Tibial nerve (tissue), 4 donors: ENCODE measurements at regions not wholly inside any gene's neighbourhood (a gene's known extent, or its start where the extent isn't known, plus 50 kb on each side); places are given as distances from the start of the nearest gene placed in this dataset.

ENCODE experiments used
- DNase-seq, 2 donors: peaks; one replicate each; pipeline ENCODE4 v3.0.0-alpha.2; 2019; ENCODE audit warnings: low spot score in 2 of 2
- H3K27ac ChIP-seq, 4 donors: fragments of 200-600 bp; sonication (generic) in 3 of 4; one replicate each; pipeline ENCODE4 v1.5.1; 2017 to 2019; ENCODE audit warnings: mild to moderate bottlenecking in 1 of 4
- H3K27me3 ChIP-seq, 2 donors: fragments of 200-600 bp; sonication (generic) in 1 of 2; one replicate each; pipeline versions ENCODE4 v1.5.1 to v1.6.0; 2017 to 2019
- H3K36me3 ChIP-seq, 3 donors: fragments of 200-600 bp; sonication (generic); one replicate each; pipeline ENCODE4 v1.5.1; 2018 to 2019
- H3K4me1 ChIP-seq, 4 donors: fragments of 200-600 bp; sonication (generic) in 3 of 4; one replicate each; pipeline ENCODE4 v1.5.1; 2017 to 2019
- H3K4me3 ChIP-seq, 4 donors: fragments of 200-600 bp; sonication (generic) in 3 of 4; one replicate each; pipeline ENCODE4 v1.5.1; 2017 to 2019; ENCODE audit warnings: mild to moderate bottlenecking in 1 of 4, moderate library complexity in 1 of 4
- H3K9me3 ChIP-seq, 4 donors: fragments of 200-600 bp; sonication (generic) in 3 of 4; one replicate each; pipeline ENCODE4 v1.5.1; 2017 to 2019
- CTCF ChIP-seq, 5 experiments: fragments of 200-600 bp in 3 of 5; fragments of 450-650 bp in 2 of 5; sonication (generic) in 3 of 5; IDR thresholded peaks; one replicate each; pipeline ENCODE4 v1.5.1; 2016 to 2019; ENCODE audit warnings: antibody characterized with exemption in 5 of 5, mild to moderate bottlenecking in 3 of 5, moderate library complexity in 2 of 5
- EP300 ChIP-seq, 2 donors: sonication (generic); formaldehyde crosslinking; IDR thresholded peaks; one replicate each; pipeline ENCODE4 v1.6.1; 2017; ENCODE audit warnings: antibody characterized with exemption in 2 of 2, mild to moderate bottlenecking in 1 of 2
- POLR2A ChIP-seq, 2 donors: fragments of 450-650 bp; IDR thresholded peaks; one replicate each; pipeline ENCODE4 v1.6.1; 2017; ENCODE audit warnings: antibody characterized with exemption in 2 of 2, mild to moderate bottlenecking in 2 of 2, moderate library complexity in 2 of 2
- WGBS, 2 donors: methylation state at CpG; one replicate each; pipeline ENCODE4 v1.1.5; 2018; 5-methylcytosine and 5-hydroxymethylcytosine counted together

DNA sequence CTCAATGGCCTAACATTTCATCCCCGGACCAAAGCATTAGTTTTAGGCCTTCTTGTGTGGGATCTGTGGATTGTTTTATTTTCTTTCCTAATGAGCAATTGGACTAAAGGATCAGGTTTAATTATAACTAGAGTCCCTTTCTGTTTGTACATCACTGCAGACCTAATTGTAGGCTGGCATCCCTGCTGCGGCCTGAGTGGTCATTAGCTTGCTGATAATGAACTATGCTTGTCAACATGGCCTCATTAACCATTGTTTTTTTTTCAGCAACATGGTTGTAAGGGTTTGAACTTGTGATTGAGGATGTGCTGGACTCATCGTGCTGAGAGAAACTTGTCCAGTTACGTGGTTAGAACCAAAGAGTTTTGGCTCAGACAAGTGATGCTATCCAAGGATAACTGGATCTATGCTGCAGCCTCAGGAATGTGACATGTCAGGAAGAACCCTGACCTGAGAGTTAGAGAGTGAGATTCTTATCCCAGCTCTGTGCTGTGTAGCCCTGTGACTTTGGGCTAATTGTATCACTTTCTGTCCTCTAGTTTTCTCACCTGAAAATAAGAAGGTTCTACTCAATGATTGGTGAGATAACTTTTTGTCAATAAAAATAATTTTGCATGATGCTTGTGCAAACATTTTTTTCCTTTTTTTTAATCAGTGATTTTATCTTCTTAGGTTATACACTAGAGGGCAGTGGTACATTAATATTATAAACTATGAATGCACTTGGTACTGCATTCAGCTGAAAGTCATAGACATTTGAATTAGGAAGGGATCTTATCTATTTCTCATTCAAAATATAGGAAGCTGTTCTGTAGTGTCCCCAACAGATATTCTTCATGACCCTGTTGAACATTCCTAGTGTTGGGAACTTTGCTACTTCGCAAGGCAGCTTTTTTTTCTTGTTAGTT lies 140.9 kb downstream of the RNF144B start:
- TF ChIP-seq EP300 (IDR thresholded peaks at IDR 0.05) (no peak), CTCF (IDR thresholded peaks at IDR 0.05) (peak in 3 of 5 experiments; percentile 34 to 44 (median 38))
- H3K4me1 ChIP-seq, result no peaks in the 10 kb centered on the region
- no peaks in the 10 kb centered on the region for H3K36me3 ChIP-seq
- no peak for DNase-seq
- WGBS, 2 donors, result 51 to 55% methylated on average over 5 of the region's 5 CpGs
- H3K4me3 ChIP-seq, result no peak overlapping the region
- no peaks in the 10 kb centered on the region for H3K9me3 ChIP-seq
- H3K27me3 ChIP-seq, result no peaks in the 10 kb centered on the region
- H3K27ac ChIP-seq, result no peak overlapping the region

GRCh38 chr6:18530201-18530600 lies 143.1 kb downstream of the RNF144B start:
- DNase-seq, result no peak
- Histone ChIP-seq H3K4me1 (no peaks in the 10 kb centered on the region), H3K4me3 (no peak overlapping the region), H3K9me3 (no peaks in the 10 kb centered on the region), H3K36me3 (no peaks in the 10 kb centered on the region), H3K27me3 (no peaks in the 10 kb centered on the region), H3K27ac (no peak overlapping the region)
- no peak for TF ChIP-seq CTCF (IDR thresholded peaks at IDR 0.05)
- no peak for TF ChIP-seq POLR2A (IDR thresholded peaks at IDR 0.05)
- no peak for TF ChIP-seq EP300 (IDR thresholded peaks at IDR 0.05)
- 87 to 92% methylated on average over 1 of the region's 1 CpG for WGBS, 2 donors

GRCh38 chr6:18532139-18532538 lies 145.0 kb downstream of the RNF144B start:
- H3K36me3 ChIP-seq, result no peaks in the 10 kb centered on the region
- H3K9me3 ChIP-seq, result no peaks in the 10 kb centered on the region
- WGBS, 2 donors, result 86 to 88% methylated on average over 2 of the region's 2 CpGs
- H3K4me1 ChIP-seq, result peaks cover 0 to 10% (median 0%) of the 10 kb centered on the region in 4 donors
- TF ChIP-seq CTCF (IDR thresholded peaks at IDR 0.05) (no peak), EP300 (IDR thresholded peaks at IDR 0.05) (no peak), POLR2A (IDR thresholded peaks at IDR 0.05) (no peak)
- H3K27ac ChIP-seq, result no peak overlapping the region
- H3K4me3 ChIP-seq, result no peak overlapping the region
- H3K27me3 ChIP-seq, result no peaks in the 10 kb centered on the region
- no peak for DNase-seq

DNA sequence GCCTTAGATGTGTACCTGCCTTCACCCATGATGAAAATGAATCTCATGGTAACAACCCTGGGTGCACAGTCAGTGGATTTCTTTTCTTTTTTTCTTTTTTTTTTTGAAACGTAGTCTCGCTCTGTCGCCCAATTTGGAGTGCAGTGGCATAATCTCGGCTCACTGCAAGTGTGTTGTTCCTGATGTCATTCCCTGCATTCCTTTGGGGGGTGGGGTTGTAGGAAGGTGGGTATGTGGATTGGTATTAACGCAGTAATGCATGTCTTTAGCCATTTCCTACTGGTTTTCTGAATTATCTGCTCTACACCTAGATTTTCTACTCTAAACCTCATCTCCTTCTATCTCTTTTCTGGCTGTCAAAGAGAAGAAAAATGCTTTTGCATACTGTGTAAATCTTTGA lies 146.6 kb downstream of the RNF144B start:
- Histone ChIP-seq H3K4me3 (no peak overlapping the region), H3K36me3 (no peaks in the 10 kb centered on the region), H3K27ac (no peak overlapping the region), H3K27me3 (no peaks in the 10 kb centered on the region), H3K4me1 (peaks cover 0 to 13% (median 0%) of the 10 kb centered on the region in 4 donors), H3K9me3 (no peaks in the 10 kb centered on the region)
- TF ChIP-seq POLR2A (IDR thresholded peaks at IDR 0.05), result no peak
- TF ChIP-seq EP300 (IDR thresholded peaks at IDR 0.05), result no peak
- no peak for TF ChIP-seq CTCF (IDR thresholded peaks at IDR 0.05)
- 67 to 69% methylated on average over 5 of the region's 5 CpGs for WGBS, 2 donors
- no peak for DNase-seq

DNA sequence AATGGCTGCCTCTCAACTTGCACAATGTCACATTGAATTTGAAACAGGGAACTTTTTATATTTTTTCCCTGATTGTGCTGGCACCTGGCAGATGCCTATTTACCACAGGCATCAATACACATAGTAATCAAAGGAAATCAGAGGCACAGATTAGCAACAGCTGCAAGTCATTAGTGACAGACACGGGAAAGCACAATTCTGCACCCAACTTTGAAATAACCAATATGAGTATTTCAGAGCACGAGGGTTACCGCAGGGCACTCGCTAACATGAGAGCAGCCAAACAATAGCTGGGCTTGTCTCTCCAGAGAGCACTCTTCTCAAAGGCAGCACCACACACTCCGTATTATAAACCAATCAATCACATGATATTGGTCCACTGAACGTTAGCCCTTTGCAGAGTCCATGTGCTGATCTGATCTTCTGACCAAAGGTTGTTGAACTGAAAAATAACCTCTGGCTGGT lies 149.5 kb downstream of the RNF144B start:
- TF ChIP-seq EP300 (IDR thresholded peaks at IDR 0.05), result no peak
- no peak for TF ChIP-seq POLR2A (IDR thresholded peaks at IDR 0.05)
- TF ChIP-seq CTCF (IDR thresholded peaks at IDR 0.05), result no peak
- H3K9me3 ChIP-seq, result no peaks in the 10 kb centered on the region
- DNase-seq, result no peak
- no peaks in the 10 kb centered on the region for H3K36me3 ChIP-seq
- H3K4me3 ChIP-seq, result no peak overlapping the region
- H3K27me3 ChIP-seq, result no peaks in the 10 kb centered on the region
- no peak overlapping the region for H3K27ac ChIP-seq
- H3K4me1 ChIP-seq, result peaks cover 0 to 13% (median 0%) of the 10 kb centered on the region in 4 donors
- 21 to 25% methylated on average over 6 of the region's 6 CpGs for WGBS, 2 donors
